DND-41 (cell line): ENCODE measurements at regions not wholly inside any gene's neighbourhood (a gene's known extent, or its start where the extent isn't known, plus 50 kb on each side); places are given as distances from the start of the nearest gene placed in this dataset.

Experiments
- CTCF ChIP-seq: IDR thresholded peaks from 2 replicates; pipeline ENCODE4 v1.5.1; 2012; ENCODE audit warnings: borderline replicate concordance, low read length, moderate library complexity, mild to moderate bottlenecking; ENCODE audit not compliant: poor library complexity, severe bottlenecking; ENCODE audit errors: extremely low read depth
- EZH2 ChIP-seq: IDR thresholded peaks from 3 replicates; pipeline ENCODE4 v1.6.1; 2012; ENCODE audit warnings: borderline replicate concordance, low read depth, mild to moderate bottlenecking, moderate library complexity, low read length, inconsistent platforms; ENCODE audit not compliant: severe bottlenecking

GRCh38 chr2:150677551-150677950 lies 190.1 kb upstream of the RND3 start:
- TF ChIP-seq CTCF (no peak), EZH2 (no peak)
